Smooth muscle cell of the brain vasculature (primary cell): ENCODE measurements at regions not wholly inside any gene's neighbourhood (a gene's known extent, or its start where the extent isn't known, plus 50 kb on each side); places are given as distances from the start of the nearest gene placed in this dataset.
A peak's percentile ranks its signal among the peaks of the same experiment; 100 is the strongest.
"Not testable (repeated sequence)": the region's sequence is repeated elsewhere in the genome, so short reads cannot be mapped to it uniquely, and the experiment has no call there.

Experiments used
- DNase-seq: peaks from one replicate; pipeline ENCODE4 v3.0.0-alpha.2; 2012; ENCODE audit warnings: low read depth, low spot score

DNA sequence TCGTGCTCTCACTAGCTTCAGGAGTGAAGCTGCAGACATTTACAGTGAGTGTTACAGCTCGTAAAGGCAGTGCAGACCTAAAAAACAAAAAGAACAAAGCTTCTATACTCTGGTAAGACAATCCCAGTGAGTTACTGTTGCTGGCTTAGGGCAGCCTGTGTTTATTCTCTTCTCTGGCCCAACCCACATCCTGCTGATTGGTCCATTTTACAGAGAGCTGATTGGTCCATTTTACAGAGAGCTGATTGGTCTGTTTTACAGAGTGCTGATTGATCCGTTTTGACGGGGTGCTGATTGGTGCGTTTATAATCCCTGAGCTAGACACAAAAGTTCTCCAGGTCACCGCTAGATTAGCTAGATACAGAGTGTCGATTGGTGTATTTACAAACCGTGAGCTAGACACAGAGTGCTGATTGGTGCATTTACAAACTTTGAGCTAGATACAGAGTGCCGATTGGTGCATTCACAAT is 158.0 kb downstream of the KLRB1 start:
- not testable (repeated sequence) for DNase-seq

- no peak for DNase-seq
Observed at GRCh38 chr12:9449181-9449580, 158.5 kb downstream of the KLRB1 start.

- not testable (repeated sequence) for DNase-seq
Observed at GRCh38 chr12:9448648-9449047, 159.1 kb downstream of the KLRB1 start.

- peak; percentile 31 for DNase-seq
Observed at GRCh38 chr12:9447791-9448614, 159.7 kb downstream of the KLRB1 start.

DNA sequence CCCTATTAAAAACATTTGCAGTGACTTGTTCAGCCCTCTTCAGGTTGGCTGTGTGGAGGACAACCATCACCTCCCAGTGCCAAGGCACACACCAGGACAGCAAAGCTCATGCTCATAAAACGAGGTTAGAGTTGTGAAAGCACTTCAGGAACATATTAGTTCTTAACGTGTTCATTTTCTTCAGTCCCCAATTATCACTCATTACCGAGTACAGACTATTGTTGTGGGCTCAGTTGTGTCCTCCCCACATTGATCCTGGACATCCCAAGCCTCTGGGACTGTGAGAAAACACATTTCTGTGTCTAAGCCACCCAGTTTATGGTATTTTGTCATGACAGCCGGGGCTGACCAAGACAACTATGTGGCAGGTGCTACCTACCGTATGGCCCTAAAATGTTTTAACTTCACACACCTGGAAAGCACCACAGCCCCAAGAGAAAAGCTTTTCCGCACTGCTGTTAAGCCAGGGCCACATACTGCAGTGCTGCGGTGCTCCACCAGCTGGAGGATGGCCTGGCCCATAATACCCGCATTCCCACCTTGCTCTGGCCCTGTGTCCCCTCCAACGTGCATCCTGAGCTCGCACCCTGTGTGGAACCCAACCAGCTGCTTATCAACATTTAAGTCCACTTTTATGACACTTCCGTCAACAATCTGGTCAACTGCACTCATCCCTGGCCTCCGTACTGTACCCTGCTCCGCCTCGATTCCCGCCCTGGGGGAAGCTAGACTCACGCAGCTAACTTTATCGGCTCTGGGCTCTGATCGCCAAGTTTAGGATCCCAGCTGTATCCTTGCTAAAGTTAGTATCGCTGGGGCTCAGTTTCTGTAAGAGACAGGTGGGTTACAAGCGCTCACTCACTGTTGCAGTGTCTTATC is 160.6 kb downstream of the KLRB1 start:
- DNase-seq = not testable (repeated sequence)

DNA sequence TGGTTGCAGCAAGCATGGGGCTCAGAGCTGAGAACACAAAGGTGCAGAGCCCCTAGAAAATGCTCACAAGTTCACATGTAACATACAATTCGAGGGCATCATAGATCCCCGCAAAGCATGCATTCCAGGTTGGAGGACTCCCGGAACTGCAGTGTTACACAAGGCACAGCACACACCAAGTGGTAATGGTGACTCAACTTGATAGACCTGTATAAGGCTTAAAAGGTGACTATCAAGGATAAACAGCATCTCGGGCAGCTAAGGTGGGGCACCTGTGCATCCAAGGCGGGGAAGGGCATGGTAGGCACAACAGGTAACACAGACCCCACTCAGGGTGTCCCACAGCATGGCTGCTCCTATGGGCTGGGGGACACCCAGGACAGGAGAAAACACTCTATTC is 167.3 kb downstream of the KLRB1 start:
- DNase-seq = not testable (repeated sequence)

- not testable (repeated sequence) for DNase-seq
Observed at GRCh38 chr12:9435682-9436081, 172.0 kb downstream of the KLRB1 start.

DNA sequence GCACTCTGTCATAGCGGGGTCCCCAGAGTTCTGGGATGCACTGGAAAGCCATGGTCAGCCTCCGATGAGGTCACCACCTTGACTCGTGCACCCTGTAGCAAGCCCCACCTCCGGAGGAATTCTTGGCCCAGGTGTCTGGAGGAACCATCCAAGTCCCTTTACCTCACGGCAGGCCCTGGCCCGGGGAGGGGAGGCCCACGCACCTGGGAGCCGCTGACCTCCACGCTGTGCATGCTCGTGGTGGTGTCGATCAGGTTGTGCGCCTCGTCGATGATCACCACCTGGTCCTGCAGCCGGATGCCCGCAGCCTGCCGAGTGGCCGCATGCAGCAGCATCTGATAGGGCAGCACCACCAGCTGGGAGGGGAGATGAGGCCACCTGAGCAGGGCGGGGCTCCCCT is 177.3 kb downstream of the KLRB1 start:
- DNase-seq = not testable (repeated sequence)

DNA sequence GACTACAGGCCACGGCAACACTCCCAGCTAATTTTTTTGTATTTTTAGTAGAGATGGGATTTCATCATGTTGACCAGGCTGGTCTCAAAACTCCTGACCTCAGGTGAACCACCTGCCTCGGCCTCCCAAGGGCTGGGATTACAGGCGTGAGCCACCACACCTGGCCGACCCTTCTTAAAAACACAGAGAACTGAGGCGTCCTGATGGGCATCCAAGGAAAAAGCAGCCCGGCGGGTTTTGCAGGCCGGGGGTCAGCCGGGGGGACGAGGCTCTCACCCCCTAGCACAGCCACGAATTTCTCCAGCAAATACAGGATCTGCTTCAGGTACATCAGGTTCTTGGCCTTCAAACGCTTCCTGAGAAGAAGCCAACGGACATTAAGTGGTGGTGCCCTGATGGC is 178.9 kb downstream of the KLRB1 start:
- not testable (repeated sequence) for DNase-seq

DNA sequence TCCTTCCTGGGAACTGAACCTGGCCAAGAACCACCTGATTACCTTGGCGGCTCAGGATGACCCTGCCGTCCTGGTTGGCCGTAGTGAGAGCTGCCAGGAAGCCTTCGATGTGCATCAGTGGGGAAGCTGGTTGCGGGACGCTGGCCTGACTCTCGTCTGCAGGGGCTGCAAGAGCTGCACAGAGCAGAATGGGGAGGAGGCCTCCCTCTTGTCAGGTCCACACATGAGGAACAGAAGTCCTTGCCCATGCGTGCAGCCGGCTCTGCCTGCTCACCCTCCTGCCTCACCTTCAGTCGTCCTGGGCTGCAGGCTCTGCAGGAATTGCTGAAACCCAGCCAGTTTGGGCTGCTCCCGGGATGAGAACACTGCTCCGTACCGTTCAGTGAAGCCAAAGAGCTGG is 182.3 kb downstream of the KLRB1 start:
- not testable (repeated sequence) for DNase-seq

DNA sequence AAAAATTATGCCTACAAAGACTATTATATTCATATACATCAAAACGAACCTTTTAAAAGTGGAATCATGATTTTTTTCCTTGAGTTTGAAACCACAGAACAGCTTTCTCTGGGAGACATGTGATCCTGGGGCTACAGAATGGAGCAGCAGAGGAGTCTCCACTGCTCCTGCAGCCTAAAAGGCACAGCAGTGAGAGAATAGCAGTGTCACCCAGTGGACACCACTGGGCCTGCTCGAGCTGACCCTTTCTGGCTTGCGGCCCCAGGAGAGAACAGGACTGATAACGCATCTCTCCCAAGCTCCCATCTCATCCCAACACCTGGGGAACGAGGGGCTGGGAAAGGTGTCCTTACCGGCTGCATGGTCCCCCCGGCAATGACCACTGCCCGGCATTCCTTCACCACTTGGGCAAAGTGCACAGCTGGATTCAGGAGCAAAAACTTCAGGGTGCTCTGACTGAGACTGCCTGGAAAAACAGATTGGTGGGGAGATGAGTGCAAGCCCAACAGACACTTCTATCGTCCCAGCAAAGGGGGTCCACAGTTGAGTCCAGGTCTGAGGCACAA is 183.5 kb downstream of the KLRB1 start:
- DNase-seq = not testable (repeated sequence)

GRCh38 chr12:9422689-9423088 is 185.0 kb downstream of the KLRB1 start:
- not testable (repeated sequence) for DNase-seq

DNA sequence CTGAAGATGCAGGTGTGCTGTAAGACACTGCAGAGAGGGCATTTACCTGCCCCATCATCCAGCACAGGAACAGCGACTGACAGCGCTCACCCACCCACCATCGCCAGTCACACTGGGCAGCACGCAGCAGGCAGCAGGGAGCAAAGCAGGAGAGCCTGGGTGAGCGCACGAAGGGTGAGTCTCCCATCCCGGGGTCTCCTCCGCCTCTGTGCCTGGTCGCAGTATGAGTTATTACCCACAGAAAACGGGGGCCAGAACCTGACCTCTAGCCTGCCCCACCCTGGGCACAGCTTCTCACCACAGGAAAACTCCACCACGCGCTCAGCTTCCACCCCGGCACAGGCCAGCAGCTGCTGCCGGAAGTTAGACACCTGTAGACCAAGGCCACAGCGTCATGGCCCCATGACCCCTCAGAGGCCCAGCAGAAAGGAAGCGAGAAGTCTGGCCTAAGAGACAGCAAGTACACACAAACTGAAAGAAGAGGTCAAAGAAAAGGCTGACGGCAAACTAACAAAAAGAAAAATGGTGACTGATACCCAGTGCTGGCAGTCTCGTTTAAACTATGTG is 186.1 kb downstream of the KLRB1 start:
- DNase-seq = not testable (repeated sequence)

GRCh38 chr12:9420817-9421519 is 186.7 kb downstream of the KLRB1 start:
- not testable (repeated sequence) for DNase-seq

- not testable (repeated sequence) for DNase-seq
Observed at GRCh38 chr12:9418669-9419041, 189.1 kb downstream of the KLRB1 start.

GRCh38 chr12:9417947-9418668 is 189.6 kb downstream of the KLRB1 start:
- not testable (repeated sequence) for DNase-seq

DNA sequence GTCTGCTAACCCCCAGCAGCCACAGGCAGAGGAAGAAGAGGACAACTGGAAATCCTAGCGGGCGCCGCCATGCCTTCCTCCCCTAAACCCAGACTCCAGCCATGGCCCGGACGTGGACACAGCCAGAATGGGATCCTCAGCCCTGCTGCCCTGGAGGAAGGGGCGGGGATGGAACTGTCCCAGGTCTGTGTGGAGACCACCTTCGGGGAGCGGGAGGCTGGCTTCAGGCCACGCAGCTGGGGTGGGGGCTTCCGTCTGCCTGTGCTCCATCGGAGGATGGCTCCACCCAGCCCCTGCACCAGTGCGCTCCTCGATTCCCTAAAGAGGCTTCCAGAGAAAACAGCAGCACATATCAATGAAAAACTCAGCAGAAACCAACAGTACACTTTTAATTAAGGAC is 190.4 kb downstream of the KLRB1 start:
- DNase-seq = not testable (repeated sequence)

GRCh38 chr12:9416346-9416745 is 191.4 kb downstream of the KLRB1 start:
- DNase-seq = not testable (repeated sequence)

DNA sequence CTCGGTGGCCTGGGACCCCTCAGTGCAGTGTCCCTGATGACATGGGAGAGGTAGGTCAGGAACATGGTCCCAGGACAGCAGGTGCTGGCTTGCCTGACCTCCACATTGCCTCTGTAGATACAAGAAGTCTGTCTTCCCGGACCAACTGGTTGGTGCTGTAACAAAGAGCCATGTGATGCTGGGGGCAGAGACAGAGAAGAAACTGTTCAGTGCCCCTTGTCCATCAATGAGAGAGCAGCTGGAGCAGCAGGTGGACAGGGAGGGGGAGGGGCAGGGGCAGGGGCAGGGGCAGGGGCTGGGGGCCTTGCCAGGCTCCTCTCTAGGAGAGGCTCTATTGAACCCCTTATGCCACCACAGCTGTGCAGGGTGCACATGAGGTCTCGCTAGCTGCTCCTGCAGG is 191.8 kb downstream of the KLRB1 start:
- DNase-seq = not testable (repeated sequence)

GRCh38 chr12:9413862-9414261 is 193.9 kb downstream of the KLRB1 start:
- not testable (repeated sequence) for DNase-seq
